Middle frontal gyrus (tissue), 1 donor: ENCODE measurements at regions not wholly inside any gene's neighbourhood (a gene's known extent, or its start where the extent isn't known, plus 50 kb on each side); places are given as distances from the start of the nearest gene placed in this dataset.

ENCODE experiments used
- DNase-seq: peaks from one replicate; pipeline ENCODE4 v3.0.0-alpha.2; 2015; ENCODE audit warnings: low spot score; ENCODE audit errors: extremely low spot score

GRCh38 chr3:26350853-26351252 lies 271.7 kb upstream of the LRRC3B start:
- no peak for DNase-seq

GRCh38 chr3:26353097-26353496 lies 269.5 kb upstream of the LRRC3B start:
- DNase-seq = no peak

GRCh38 chr3:26358405-26358804 lies 264.2 kb upstream of the LRRC3B start:
- no peak for DNase-seq

GRCh38 chr3:26365706-26366105 lies 256.9 kb upstream of the LRRC3B start:
- no peak for DNase-seq

- no peak for DNase-seq
Observed at GRCh38 chr3:26368312-26368711, 254.3 kb upstream of the LRRC3B start.

- DNase-seq = no peak
Observed at GRCh38 chr3:26369133-26369532, 253.4 kb upstream of the LRRC3B start.

GRCh38 chr3:26375843-26376530 lies 246.6 kb upstream of the LRRC3B start:
- no peak for DNase-seq

GRCh38 chr3:26381411-26381810 lies 241.2 kb upstream of the LRRC3B start:
- no peak for DNase-seq

- no peak for DNase-seq
Observed at GRCh38 chr3:26406636-26407035, 215.9 kb upstream of the LRRC3B start.

- no peak for DNase-seq
Observed at GRCh38 chr3:26418553-26418952, 204.0 kb upstream of the LRRC3B start.

- no peak for DNase-seq
Observed at GRCh38 chr3:26422415-26422814, 200.2 kb upstream of the LRRC3B start.

GRCh38 chr3:26425076-26425475 lies 197.5 kb upstream of the LRRC3B start:
- DNase-seq = no peak

GRCh38 chr3:26428992-26429391 lies 193.6 kb upstream of the LRRC3B start:
- no peak for DNase-seq

GRCh38 chr3:26437678-26438077 lies 184.9 kb upstream of the LRRC3B start:
- no peak for DNase-seq

GRCh38 chr3:26438325-26438940 lies 184.1 kb upstream of the LRRC3B start:
- DNase-seq = no peak

GRCh38 chr3:26438981-26439884 lies 183.3 kb upstream of the LRRC3B start:
- no peak for DNase-seq

GRCh38 chr3:26449996-26450395 lies 172.6 kb upstream of the LRRC3B start:
- DNase-seq = no peak

- no peak for DNase-seq
Observed at GRCh38 chr3:26452363-26452762, 170.2 kb upstream of the LRRC3B start.

- DNase-seq = no peak
Observed at GRCh38 chr3:26460985-26461384, 161.6 kb upstream of the LRRC3B start.

- no peak for DNase-seq
Observed at GRCh38 chr3:26472345-26472744, 150.2 kb upstream of the LRRC3B start.

GRCh38 chr3:26474706-26475105 lies 147.9 kb upstream of the LRRC3B start:
- no peak for DNase-seq

GRCh38 chr3:26480377-26480776 lies 142.2 kb upstream of the LRRC3B start:
- DNase-seq = no peak
